Stomach (tissue), 8 donors: ENCODE measurements at regions not wholly inside any gene's neighbourhood (a gene's known extent, or its start where the extent isn't known, plus 50 kb on each side); places are given as distances from the start of the nearest gene placed in this dataset.

Source experiments
- DNase-seq, 2 donors: peaks; one replicate each; pipeline versions ENCODE4 v3.0.0 to v3.0.0-alpha.2; 2013 to 2019
- H3K27ac ChIP-seq, 5 donors: fragments of 200-600 bp in 4 of 5; sonication (generic) in 4 of 5; one replicate each; pipeline ENCODE4 v1.5.1; 2013 to 2019; ENCODE audit warnings: mild to moderate bottlenecking in 1 of 5, moderate library complexity in 1 of 5
- H3K27me3 ChIP-seq, 3 donors: fragments of 200-600 bp; sonication (generic); one replicate each; pipeline ENCODE4 v1.5.1; 2017 to 2019; ENCODE audit warnings: mixed run types in 1 of 3
- H3K36me3 ChIP-seq, 4 donors: fragments of 200-600 bp; sonication (generic); 1 replicate in 3 of 4; 2 replicates in 1 of 4; pipeline ENCODE4 v1.5.1; 2016 to 2019
- H3K4me1 ChIP-seq, 4 donors: fragments of 200-600 bp; sonication (generic); one replicate each; pipeline ENCODE4 v1.5.1; 2016 to 2019
- H3K4me3 ChIP-seq, 4 donors: fragments of 200-600 bp; sonication (generic) in 3 of 4; one replicate each; pipeline ENCODE4 v1.5.1; 2016 to 2019; ENCODE audit warnings: mild to moderate bottlenecking in 1 of 4
- H3K9me3 ChIP-seq, 4 donors: fragments of 200-600 bp; sonication (generic); one replicate each; pipeline ENCODE4 v1.5.1; 2016 to 2019
- EP300 ChIP-seq: sonication (generic); formaldehyde crosslinking; IDR thresholded peaks from one replicate; pipeline ENCODE4 v1.6.1; 2017; ENCODE audit warnings: antibody characterized with exemption
- POLR2A ChIP-seq, 4 donors: fragments of 450-650 bp; IDR thresholded peaks; one replicate each; pipeline ENCODE4 v1.6.1; 2016; ENCODE audit warnings: antibody characterized with exemption in 4 of 4, control low read depth in 2 of 4, mild to moderate bottlenecking in 1 of 4, moderate library complexity in 1 of 4
- POLR2AphosphoS5 ChIP-seq, 3 donors: sonication (generic); formaldehyde crosslinking; IDR thresholded peaks; one replicate each; pipeline ENCODE4 v1.6.1; 2016; ENCODE audit warnings: antibody characterized with exemption in 3 of 3
- WGBS, 5 donors: extraction: QIAGEN DNeasy Blood & Tissue Kit in 3 of 5; methylation state at CpG; one replicate each; pipeline versions ENCODE4 v1.1.5 to v1.1.7; 2013 to 2018; 5-methylcytosine and 5-hydroxymethylcytosine counted together
- intact Hi-C: fragments of 100-400 bp; cut with DNase I; formaldehyde crosslinking; loops from one replicate; pipeline ENCODE4 v1.15.1; 2023; ENCODE audit warnings: low total_unique reads
- TF ChIP-seq, protein P1 (sequence below), 7 experiments: fragments of 450-650 bp in 4 of 7; fragments of 200-600 bp in 3 of 7; sonication (generic) in 3 of 7; IDR thresholded peaks; one replicate each; pipeline ENCODE4 v1.5.1; 2016 to 2019; ENCODE audit warnings: antibody characterized with exemption in 7 of 7, control low read depth in 2 of 7, mild to moderate bottlenecking in 1 of 7
- donor health status: healthy with polysubstance abuse.
- donor health status: Bipolar disorder and iron deficiency.
- donor health status: healthy.

DNA sequence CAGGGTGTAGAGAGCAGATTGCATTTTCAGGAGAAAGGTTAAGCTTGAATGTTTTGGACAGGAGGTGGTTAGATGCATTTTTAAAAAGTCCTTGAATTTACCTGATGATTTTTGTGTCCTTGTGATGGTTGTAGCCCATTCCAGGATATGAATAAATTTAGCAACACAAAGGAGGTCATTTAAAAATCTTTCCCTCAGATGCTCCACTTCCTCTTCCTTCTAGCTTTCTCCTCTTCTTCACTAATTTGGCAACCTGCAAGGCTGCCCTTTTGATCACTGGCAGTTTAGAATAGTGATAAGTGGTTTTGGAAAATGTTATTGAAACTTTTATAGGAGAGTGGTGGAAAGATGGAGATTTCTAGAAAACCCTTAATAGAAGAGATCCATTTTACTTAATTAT lies 124.0 kb downstream of the LMO4 start:
- TF ChIP-seq POLR2AphosphoS5 (IDR thresholded peaks at IDR 0.05) = no peak
- no peak for TF ChIP-seq POLR2A (IDR thresholded peaks at IDR 0.05)
- TF ChIP-seq, protein P1, sequence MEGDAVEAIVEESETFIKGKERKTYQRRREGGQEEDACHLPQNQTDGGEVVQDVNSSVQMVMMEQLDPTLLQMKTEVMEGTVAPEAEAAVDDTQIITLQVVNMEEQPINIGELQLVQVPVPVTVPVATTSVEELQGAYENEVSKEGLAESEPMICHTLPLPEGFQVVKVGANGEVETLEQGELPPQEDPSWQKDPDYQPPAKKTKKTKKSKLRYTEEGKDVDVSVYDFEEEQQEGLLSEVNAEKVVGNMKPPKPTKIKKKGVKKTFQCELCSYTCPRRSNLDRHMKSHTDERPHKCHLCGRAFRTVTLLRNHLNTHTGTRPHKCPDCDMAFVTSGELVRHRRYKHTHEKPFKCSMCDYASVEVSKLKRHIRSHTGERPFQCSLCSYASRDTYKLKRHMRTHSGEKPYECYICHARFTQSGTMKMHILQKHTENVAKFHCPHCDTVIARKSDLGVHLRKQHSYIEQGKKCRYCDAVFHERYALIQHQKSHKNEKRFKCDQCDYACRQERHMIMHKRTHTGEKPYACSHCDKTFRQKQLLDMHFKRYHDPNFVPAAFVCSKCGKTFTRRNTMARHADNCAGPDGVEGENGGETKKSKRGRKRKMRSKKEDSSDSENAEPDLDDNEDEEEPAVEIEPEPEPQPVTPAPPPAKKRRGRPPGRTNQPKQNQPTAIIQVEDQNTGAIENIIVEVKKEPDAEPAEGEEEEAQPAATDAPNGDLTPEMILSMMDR (IDR thresholded peaks at IDR 0.05) = no peak
- no peak for TF ChIP-seq EP300
- intact Hi-C loops = no loop called here
- no peak for DNase-seq
- no peaks in the 10 kb centered on the region for H3K27me3 ChIP-seq
- H3K4me1 ChIP-seq = peaks cover 0 to 23% (median 17%) of the 10 kb centered on the region in 4 donors
- H3K9me3 ChIP-seq = no peaks in the 10 kb centered on the region
- H3K4me3 ChIP-seq = no peak overlapping the region
- H3K36me3 ChIP-seq = no peaks in the 10 kb centered on the region
- H3K27ac ChIP-seq = no peak overlapping the region

DNA sequence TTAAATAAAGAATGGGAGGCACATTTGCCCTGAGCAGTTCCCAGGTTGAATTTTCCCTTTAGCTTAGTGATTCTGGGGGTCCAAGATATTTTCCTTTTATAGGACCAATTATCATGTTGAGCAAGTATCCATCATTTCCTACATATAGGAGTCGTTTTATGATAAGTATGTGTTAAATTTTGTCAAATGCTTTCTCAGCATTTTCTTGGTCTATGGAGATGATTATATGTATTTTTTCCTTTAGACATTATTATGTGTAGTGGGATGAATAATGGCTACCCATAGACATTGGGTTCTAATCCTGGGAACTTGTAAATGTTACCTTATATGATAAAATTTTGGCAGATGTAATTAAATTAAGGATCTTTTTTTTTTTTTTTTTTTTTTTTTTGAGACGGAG lies 128.7 kb downstream of the LMO4 start:
- no peaks in the 10 kb centered on the region for H3K4me1 ChIP-seq
- H3K4me3 ChIP-seq = no peak overlapping the region
- H3K36me3 ChIP-seq = no peaks in the 10 kb centered on the region
- no peaks in the 10 kb centered on the region for H3K9me3 ChIP-seq
- H3K27ac ChIP-seq = no peak overlapping the region
- intact Hi-C loops = no loop called here
- TF ChIP-seq POLR2A (IDR thresholded peaks at IDR 0.05) (no peak), POLR2AphosphoS5 (IDR thresholded peaks at IDR 0.05) (no peak), EP300 (no peak)
- TF ChIP-seq, protein P1 (IDR thresholded peaks at IDR 0.05) = no peak
- DNase-seq = no peak
- H3K27me3 ChIP-seq = no peaks in the 10 kb centered on the region
- 37 to 89% (median 48%) methylated on average over 1 to 2 of the region's 2 CpGs for WGBS, 5 donors

DNA sequence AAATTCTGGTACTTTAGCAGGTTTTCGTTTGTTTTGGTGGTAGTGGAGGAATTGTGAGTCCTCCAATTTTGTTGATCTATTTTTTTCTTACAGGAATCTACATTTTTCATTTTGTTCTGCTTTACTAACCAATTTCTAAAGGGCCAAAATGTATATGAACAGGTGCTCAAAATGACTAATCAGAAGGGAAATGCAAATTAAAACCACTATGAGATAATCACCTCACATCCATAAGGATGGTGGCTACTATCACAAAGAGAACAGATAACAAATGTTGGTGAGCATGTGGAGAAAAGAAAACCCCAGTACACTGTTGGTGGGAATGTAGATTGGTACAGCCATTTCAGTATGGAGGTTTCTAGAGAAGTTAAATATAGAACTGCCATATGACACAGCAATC lies 134.2 kb downstream of the LMO4 start:
- Histone ChIP-seq H3K9me3 (no peaks in the 10 kb centered on the region), H3K27me3 (no peaks in the 10 kb centered on the region), H3K4me3 (no peak overlapping the region), H3K36me3 (no peaks in the 10 kb centered on the region), H3K4me1 (peaks cover 0 to 7% (median 3%) of the 10 kb centered on the region in 4 donors), H3K27ac (no peak overlapping the region)
- intact Hi-C loops = no loop called here
- DNase-seq = no peak
- 85 to 98% (median 89%) methylated on average over 1 of the region's 1 CpG for WGBS, 5 donors
- TF ChIP-seq EP300 (no peak), POLR2AphosphoS5 (IDR thresholded peaks at IDR 0.05) (no peak), POLR2A (IDR thresholded peaks at IDR 0.05) (no peak)
- TF ChIP-seq, protein P1 (IDR thresholded peaks at IDR 0.05) = no peak

DNA sequence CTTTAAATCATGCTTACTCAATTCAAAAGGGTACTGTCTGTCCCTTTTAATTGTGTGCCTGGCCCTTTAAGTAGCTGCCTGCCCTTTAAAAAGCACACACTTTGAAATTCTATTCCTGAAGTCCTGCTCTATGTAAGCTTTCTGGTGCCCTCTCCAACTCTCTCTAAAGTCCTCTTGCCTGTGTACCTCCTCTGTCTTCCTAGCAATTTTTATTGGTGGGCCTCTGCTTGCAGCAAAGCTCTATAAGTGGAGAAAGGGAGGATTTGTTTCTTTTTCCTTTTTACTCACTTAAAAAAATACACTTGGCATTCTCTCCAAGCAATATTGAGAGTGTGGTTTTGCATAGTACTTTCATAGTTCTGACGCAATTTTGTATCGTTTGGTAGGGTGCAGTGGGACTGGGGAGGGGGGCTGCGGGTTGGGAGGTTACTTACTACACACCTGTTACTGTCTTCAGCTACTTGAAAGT lies 135.4 kb downstream of the LMO4 start:
- intact Hi-C loops = no loop called here
- peaks cover 0 to 7% (median 3%) of the 10 kb centered on the region in 4 donors for H3K4me1 ChIP-seq
- 19 to 47% (median 27%) methylated on average over 3 of the region's 3 CpGs for WGBS, 5 donors
- peak in 1 of 2 donors; percentile 7 for DNase-seq
- no peaks in the 10 kb centered on the region for H3K9me3 ChIP-seq
- no peak overlapping the region for H3K4me3 ChIP-seq
- no peaks in the 10 kb centered on the region for H3K27me3 ChIP-seq
- no peak overlapping the region for H3K27ac ChIP-seq
- TF ChIP-seq, protein P1 (IDR thresholded peaks at IDR 0.05) = no peak
- TF ChIP-seq POLR2A (IDR thresholded peaks at IDR 0.05) = no peak
- TF ChIP-seq EP300 = no peak
- no peak for TF ChIP-seq POLR2AphosphoS5 (IDR thresholded peaks at IDR 0.05)
- no peaks in the 10 kb centered on the region for H3K36me3 ChIP-seq
